IPS-NIHi7 (cell line): ENCODE measurements at regions not wholly inside any gene's neighbourhood (a gene's known extent, or its start where the extent isn't known, plus 50 kb on each side); places are given as distances from the start of the nearest gene placed in this dataset.

Experiments
- DNase-seq: peaks from one replicate; pipeline ENCODE4 v3.0.0; 2012; ENCODE audit warnings: mixed read lengths; ENCODE audit errors: extremely low spot score

- peak; percentile 66 for DNase-seq
These were observed 152.9 kb upstream of the GOLIM4 start for GRCh38 chr3:168248383-168249204.

GRCh38 chr3:168241156-168241555, 145.4 kb upstream of the GOLIM4 start:
- DNase-seq, result no peak

GRCh38 chr3:168239287-168239686, 143.6 kb upstream of the GOLIM4 start:
- DNase-seq, result no peak

GRCh38 chr3:168233001-168233400, 137.3 kb upstream of the GOLIM4 start:
- no peak for DNase-seq

- DNase-seq, result no peak
These were observed 127.4 kb upstream of the GOLIM4 start for GRCh38 chr3:168223085-168223484.

GRCh38 chr3:168220556-168220955, 124.8 kb upstream of the GOLIM4 start:
- no peak for DNase-seq

- no peak for DNase-seq
These were observed 123.8 kb upstream of the GOLIM4 start for GRCh38 chr3:168219530-168219929.

- DNase-seq, result no peak
These were observed 122.9 kb upstream of the GOLIM4 start for GRCh38 chr3:168218600-168218999.

GRCh38 chr3:168216851-168217250, 121.1 kb upstream of the GOLIM4 start:
- DNase-seq, result no peak

GRCh38 chr3:168213920-168214319, 118.2 kb upstream of the GOLIM4 start:
- no peak for DNase-seq

- DNase-seq, result no peak
These were observed 117.1 kb upstream of the GOLIM4 start for GRCh38 chr3:168212664-168213285.

- no peak for DNase-seq
These were observed 109.7 kb upstream of the GOLIM4 start for GRCh38 chr3:168205451-168205850.

GRCh38 chr3:168197162-168197561, 101.4 kb upstream of the GOLIM4 start:
- no peak for DNase-seq

- DNase-seq, result no peak
These were observed 96.1 kb upstream of the GOLIM4 start for GRCh38 chr3:168191856-168192255.

GRCh38 chr3:168187233-168187632, 91.5 kb upstream of the GOLIM4 start:
- DNase-seq, result no peak

GRCh38 chr3:168186293-168186983, 90.7 kb upstream of the GOLIM4 start:
- no peak for DNase-seq

GRCh38 chr3:168183774-168184173, 88.0 kb upstream of the GOLIM4 start:
- DNase-seq, result no peak

- no peak for DNase-seq
These were observed 73.0 kb upstream of the GOLIM4 start for GRCh38 chr3:168168743-168169142.

GRCh38 chr3:168165390-168166269, 69.9 kb upstream of the GOLIM4 start:
- peak; percentile 67 for DNase-seq

- DNase-seq, result no peak
These were observed 66.4 kb upstream of the GOLIM4 start for GRCh38 chr3:168162172-168162571.

GRCh38 chr3:168161696-168162095, 66.0 kb upstream of the GOLIM4 start:
- no peak for DNase-seq

GRCh38 chr3:168157903-168158302, 62.2 kb upstream of the GOLIM4 start:
- DNase-seq, result no peak
